HG03025 (cell line): ENCODE measurements at regions not wholly inside any gene's neighbourhood (a gene's known extent, or its start where the extent isn't known, plus 50 kb on each side); places are given as distances from the start of the nearest gene placed in this dataset.

Experiments
- ATAC-seq: cut with Tn5 transposase; IDR thresholded peaks from one replicate; pipeline ENCODE4 v1.9.1; 2021; ENCODE audit warnings: mild to moderate bottlenecking, moderate library complexity; ENCODE audit not compliant: unreplicated experiment, low FRiP score

DNA sequence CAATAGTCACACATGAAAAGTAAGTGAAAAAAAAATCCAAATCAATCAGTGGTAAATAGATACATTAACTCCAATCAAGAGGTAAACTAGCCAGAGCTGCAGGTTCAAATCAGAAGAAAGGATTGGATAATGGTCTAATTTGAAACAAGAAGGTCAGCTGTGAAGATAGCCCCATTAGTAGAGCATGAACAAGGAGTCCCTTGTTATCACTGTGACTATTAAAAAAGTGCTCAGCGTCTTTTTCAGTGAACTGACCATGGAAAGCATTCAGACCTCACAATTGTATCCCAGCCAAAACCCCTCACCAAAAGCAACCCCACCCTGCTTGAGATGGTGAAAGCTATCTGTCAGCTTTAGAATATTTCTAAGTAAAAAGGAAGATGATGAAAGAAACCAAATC is 125.0 kb upstream of the EGLN3 start:
- no peak for ATAC-seq

DNA sequence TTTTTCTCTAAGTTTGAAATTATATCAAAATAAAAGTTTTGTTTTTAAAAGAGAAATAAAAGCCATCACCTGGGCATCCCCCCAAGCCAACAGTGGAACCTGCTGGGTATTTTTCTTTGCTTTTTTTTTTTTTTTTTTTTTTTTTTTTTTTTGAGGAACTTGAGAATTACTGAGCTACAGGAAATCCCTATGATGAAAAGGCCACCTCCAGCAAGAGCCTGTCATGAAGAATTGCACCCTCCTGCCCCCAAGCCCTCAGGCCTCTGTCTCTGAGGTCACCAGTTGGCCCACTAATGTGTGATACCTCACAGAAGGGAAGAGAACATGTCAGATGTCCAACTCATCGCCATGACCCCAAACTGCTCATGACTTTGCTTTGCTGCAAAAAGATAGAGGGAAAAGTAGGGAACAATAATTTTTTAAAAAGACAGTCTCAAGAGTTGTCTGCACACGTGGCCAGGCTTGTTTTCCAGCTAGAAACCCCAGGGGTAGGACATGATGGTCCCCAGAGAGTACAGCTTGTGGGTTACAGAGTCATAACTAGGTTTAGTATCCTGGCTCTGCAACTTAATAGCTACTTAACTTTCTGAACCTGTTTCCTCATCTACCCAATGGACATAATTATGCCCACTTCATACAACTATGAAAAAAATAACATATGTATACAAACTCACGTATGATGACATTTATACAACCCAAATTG is 124.3 kb upstream of the EGLN3 start:
- ATAC-seq, result no peak

DNA sequence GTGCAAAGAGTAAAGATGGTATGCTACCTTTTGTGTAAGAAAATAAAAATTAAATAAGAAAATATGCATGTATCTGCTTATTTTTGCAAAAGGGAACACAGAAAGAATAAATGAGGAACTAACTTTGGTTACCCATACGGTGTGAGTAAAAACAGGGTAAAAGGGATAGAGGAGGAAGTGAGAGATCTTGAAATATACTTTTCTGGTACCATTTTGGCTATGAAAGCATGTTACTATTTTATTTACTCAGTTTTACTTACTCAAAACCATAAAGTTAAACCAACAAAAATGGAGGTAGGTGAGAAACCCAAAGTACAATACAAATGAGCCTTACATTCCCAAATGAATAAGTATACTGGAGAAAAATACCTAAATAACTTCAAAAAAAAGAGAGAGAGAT is 122.0 kb upstream of the EGLN3 start:
- ATAC-seq, result peak; percentile 56

DNA sequence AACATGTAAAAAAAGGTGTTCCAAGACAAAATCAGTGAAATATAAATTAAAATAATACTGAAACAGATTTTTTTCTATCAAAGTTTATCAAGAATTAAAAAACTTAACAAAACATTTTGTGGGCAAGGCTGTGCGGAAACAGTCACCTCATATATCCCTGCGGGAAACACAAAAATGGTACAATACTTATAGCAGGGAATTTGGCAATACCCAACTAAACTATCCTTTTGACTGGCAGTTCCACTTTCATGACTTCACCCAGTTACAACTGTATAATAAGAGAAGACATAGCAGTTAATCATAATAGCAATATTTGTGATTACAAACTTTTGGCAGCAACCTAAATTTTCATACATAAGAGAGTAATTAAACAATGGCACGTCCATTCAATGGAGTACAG is 121.5 kb upstream of the EGLN3 start:
- no peak for ATAC-seq

DNA sequence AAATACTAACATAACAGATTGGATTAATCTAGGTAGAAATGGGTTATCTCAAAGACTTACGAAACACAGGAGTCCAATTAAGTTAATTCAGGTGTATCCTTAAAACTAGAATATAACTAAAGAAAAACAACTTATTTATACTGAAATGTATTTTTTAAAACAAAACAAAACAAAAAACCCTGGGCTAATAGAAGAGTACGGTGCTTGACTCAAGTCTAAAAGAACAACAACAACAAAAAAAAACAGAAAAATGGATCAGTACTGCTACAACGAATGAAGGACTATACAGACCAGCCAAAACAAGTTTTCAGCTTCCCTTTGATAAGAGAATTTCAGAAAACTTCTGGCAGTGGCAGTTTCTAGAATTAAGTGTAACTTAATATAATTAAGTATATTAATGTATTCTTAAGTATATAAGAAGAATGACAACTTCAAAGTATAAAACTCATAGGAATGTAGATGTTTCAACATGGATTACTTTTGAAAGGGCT is 120.1 kb upstream of the EGLN3 start:
- no peak for ATAC-seq

DNA sequence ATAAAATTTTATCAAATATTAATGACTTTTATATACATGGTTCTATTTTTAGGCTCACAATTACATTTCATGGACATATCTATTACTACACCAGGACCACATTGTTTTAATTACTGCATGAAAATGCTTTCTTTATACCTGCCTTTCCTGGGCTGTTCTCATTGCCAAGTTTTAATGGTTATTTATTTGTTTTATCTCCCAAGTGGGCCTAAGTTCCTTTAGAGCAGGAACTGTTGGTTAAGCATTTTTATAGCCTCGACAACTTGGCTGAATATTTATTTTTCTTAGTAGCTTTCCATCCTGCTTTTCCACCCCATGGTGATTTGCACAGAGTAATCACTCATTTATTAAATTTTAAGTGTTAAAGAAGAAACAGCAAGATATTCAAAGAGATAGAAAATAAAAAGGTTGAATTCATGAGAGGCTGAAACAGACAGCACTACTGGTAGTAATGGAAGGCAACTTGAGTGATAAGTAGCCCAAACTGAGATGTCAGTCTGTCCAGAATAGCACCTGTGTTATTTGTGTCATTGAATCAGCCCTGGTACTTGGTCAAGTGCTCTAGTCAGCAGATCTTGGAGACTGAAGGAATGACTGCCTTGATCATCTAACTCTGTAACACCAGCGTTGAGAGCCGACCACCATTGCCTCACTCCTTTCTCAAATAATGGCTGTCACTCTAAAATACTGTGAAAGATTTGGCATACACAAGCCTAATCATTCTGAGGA is 119.1 kb upstream of the EGLN3 start:
- ATAC-seq, result no peak

DNA sequence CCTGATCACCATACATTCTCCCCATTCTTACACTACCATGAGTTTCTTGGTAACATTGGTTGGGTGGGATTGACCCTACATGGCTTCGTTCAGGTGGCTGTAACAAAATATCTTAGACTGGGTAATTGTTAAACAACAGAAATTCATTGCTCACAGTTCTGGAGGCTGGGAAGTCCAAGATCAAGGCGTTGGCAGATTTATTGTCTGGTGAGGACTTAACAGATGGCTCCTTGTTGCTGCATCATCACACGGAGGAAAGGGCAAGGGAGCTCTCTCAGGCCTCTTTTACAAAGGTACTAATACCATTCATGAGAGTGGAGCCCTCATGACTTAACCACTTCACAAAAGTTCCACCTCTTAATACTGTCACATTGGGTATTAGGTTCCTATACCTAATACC is 116.7 kb upstream of the EGLN3 start:
- ATAC-seq, result no peak

DNA sequence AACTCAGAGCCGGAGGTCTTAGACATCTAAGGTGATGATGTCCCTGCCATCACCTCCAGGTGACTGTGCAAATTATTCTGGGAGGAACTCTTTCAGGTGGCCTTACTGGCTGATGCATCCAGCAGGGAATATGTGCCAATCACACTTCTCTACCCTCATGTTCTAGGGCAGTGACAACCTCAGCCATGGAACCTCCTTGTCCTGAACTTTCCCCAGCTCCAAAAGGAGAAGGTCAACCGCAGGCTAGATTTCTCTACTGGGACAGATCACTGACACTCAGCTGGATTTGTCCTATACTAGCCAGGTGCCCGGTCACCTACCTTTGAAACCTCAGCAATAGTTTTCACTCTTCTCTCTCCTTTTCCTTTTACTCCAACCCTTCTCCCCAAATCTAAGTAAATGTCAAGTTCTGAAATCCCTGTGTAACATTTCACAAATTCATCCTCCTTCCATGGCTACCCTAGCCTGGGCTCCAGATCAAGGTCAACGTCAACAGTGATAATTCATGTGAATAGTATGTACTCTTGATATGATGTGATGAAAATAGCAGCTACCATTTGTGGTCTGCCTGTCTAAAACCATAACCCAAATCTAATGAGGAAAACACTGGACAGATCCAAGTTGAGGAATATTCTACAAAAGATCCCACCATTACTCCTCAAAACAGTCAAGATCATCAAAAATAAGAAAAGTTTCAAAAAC is 115.0 kb upstream of the EGLN3 start:
- ATAC-seq, result no peak

DNA sequence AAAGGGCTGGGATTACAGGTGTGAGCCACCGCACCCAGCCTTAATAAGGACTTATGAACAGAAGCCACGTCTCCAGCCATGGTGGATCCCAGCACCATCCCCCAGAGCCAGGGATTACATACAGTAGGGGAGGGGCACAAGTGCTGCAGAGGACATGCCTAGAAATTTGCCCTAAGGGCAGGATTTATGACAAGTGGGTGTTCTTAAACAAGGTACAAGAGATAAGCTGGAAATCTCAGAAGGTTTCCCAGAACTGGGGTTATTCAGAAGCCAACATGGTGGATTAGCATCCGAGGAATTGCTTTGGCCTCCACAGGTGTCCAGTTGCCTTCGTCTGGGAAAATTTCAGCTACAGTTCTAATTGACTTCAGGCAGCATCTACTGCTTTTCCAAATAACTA is 114.4 kb upstream of the EGLN3 start:
- no peak for ATAC-seq

DNA sequence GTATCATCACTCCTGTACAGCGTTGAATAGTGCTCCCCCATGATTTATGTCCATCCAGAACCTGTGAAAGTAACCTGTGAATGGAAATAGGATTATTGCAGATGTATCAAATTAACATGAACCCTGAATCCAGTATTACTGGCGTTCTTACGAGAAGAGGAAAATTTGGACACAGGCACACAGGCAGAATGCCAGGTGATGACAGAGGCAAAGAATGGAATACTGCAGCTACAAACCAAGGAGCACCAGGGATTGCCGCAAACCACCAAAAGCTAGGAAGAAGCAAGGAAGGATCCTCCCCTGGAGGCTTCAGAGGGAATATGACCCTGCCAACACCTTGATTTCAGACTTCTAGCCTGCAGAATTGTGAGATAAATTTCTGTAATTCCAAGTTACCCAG is 113.5 kb upstream of the EGLN3 start:
- ATAC-seq, result no peak

DNA sequence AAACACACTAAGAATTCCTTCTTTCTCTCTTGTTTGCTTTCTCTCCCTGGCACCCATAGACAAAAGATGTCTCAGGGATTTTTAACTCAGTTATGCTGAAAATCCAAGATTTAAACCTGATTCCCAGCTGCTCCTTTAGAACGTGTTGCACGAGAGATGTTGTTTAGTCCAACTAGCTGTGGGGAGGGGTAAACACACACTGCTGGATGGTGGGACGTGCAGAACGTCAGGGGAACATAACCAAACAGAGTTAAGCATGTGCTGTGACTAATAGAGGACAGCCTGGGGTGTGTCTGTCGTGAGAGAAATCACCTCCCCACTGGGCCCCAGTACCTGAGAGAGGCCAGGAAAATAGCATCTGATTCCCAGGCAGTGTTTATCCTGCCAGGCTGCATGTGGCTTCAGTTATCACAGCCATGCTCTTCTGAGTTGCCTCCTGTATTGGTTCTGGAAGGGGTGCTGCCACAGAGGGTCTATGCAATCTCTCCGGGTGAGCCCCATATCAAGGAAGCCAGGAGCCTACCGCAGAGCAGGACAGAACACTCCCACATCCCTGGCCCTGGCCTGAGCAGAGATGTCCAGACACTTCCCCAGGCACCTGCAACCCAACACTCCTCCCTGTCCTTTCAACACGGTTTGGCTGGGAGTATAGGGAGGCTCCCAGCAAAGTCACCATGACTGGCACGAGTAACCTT is 112.7 kb upstream of the EGLN3 start:
- no peak for ATAC-seq

DNA sequence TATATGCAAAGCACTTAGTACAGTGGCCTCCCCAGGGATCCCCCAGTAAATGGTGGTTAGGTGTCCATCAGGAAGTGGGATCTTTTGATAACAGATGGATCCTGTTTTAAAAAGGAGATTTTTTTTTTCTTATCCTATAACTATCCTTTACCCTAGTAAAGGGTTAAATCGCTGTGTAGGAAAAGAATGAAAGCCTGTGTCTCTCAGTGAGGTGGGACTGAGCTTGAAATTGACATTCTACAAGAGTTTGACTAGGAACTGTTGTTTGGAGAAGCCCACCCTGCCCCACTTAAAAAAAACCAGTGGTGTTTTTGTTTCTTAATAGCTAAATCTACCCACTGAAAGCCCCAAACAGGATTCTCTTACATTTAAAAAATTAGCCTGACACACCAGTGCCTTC is 112.2 kb upstream of the EGLN3 start:
- no peak for ATAC-seq

DNA sequence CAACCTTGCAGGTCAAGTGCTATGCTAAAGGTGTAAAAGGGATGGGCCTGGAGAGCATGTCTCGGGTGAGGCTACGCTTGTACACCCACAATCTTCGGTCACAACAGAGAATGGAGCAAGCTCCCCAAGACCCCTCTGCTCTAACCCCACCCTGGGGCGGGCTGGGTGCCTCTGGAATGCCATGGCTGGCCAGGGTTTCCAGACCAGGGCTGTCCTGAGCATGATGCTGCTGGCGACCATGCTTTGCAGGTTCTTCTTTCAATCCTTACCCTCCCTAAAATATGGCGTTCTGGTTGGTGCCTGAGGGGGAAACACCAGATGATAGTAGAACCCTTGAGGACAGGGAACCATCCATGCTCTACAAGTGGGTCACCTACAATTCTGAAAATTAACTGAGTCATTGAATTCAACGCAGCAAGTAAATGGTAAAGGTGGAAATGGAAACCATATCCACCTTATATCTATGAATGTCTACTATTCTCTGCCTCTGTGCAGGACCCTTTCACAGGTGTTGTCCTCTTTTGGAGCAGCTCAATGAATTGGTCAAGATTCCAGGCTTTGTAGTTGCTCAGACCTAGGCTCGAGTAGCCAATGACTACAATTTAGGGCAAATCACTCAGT is 111.6 kb upstream of the EGLN3 start:
- ATAC-seq, result no peak

DNA sequence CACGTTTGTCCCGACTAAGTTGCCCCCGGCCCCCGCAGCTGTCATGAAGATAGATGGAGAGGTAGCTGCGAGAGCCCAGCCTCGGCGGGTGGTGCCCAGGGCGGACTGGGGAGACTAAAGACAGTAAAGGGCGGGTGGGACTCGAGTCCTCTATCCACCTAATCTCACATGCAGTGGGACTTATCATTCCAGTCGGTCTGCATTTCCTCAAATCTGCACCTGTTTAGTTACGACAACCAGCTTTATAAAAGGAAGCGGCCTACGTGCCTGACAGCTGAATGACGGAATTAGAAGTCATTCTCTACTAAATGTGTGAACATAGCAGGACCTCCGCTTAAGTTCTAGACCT is 109.8 kb upstream of the EGLN3 start:
- ATAC-seq, result peak; percentile 30

DNA sequence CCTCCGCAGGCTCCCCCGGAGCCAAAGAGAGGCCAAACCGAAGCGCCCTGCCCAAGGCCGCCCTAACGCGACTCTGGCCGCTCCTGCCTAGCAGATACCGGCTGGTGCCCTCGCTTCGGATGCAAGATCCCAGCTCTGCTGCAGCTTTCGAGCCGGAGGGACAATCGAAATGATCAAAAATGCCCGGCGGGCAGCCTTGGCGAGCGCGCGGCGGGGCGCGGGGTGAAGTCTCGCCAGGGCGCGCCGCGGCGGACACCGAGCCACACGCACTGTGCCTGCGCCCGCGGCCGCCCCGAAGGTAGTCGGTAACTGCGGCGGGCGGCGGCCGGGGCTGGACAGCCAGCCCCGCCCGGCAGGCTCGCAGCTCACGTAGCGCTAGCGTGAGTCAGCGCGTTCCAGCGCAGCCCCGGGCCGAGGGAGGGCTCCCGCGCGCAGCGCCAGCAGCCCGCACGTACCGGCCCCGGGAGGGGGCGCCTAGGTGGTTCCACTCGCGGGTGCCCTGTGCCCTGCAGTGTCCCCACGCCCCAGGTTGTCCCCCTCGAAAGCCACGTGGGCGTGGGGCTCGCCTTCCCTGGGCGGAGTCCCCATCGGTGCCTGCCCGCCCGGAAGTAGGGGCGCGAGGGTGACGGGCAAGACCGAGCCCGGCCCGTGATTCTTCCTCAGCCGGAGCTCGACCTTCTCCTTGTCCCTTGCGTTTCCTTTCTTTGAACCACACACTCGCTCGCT is 109.2 kb upstream of the EGLN3 start:
- ATAC-seq, result peak; percentile 61

DNA sequence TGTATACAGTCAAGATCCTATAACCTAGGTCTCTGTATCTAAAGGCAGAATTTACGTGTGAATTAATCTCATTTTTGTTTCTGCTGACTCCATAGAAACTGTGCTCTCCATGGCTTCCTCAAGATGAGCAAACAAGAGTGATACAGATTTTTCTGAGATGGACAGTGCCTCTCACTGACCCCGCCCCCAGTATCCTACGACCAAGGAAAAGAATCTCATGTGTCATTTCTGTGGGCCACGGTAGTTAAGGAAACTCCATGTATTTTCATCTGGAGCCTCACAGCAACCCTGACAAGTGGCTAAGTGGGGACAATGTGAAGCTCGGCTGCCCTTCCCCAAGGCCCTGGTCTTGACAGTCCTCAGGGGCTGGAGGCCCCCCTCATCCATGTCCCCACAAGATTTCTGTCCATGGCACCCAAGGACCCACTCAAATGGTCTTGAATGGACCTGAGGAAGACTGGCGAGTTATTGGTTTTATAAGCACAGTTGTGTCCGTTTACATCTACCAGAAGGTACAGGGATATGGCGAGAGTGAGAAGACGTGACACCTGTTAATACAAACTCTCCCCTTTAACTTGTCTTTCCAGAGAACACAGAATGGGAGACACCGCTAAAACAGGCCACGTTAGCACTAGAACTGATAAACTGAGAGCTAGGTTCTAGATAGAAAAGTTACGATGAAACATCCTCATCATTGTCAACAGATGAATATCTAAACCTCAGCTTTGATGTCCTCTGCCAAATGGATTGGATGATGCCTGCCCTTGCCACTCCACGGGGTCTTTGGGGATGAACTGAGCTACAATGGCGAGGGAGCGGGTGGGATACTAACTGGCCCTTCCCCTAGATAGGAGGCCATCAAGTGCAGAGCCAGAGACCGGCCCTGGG is 108.4 kb upstream of the EGLN3 start:
- no peak for ATAC-seq

DNA sequence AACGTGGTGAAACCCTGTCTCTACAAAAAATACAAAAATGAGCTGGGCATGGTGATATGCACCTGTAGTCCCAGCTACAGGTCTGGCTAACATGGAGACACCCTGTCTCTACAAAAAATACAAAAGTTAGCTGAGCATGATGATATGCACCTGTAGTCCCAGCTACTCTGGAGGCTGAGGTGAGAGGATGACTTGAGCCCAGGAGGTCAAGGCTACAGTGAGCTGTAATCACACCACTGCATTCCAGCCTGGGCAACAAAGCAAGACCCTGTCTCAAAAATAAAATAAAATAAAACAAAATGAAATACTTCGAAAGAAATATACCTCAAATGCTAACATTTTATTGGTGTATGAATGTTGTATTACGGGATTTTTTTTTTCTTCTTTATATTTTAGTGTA is 107.6 kb upstream of the EGLN3 start:
- no peak for ATAC-seq

DNA sequence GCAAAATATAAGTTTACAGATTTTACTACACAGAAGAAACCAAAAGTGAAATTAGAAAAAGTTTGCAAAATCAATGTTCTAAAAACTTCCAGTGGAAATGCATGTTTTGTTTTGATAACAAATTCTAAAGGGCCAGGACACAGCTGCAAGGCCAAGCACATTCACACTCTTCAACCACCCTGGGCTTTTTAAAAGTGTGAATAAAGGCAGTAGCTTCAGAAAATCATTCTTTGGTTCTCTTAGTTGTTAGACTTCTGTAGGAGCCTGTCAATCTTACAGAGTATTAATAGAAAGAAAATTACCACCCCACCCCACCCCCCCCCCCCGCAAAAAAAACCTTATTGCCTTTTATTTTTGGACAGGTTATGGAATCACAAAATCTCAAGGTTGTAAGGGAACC is 105.2 kb upstream of the EGLN3 start:
- no peak for ATAC-seq
